Motor neuron (in vitro differentiated cells): ENCODE measurements at regions not wholly inside any gene's neighbourhood (a gene's known extent, or its start where the extent isn't known, plus 50 kb on each side); places are given as distances from the start of the nearest gene placed in this dataset.
A peak's percentile ranks its signal among the peaks of the same experiment; 100 is the strongest.
"Not testable (repeated sequence)": the region's sequence is repeated elsewhere in the genome, so short reads cannot be mapped to it uniquely, and the experiment has no call there.

Source experiments
- ATAC-seq, 8 experiments: fragments of 200-7000 bp; cut with Tn5 transposase; replicated peaks in 6 of 8; 2 replicates each; pipeline ENCODE4 v1.8.0; 2021; ENCODE audit warnings: mild to moderate bottlenecking in 8 of 8, moderate library complexity in 8 of 8
- H3K27ac ChIP-seq, 2 donors: fragments of 250-450 bp; sonication (Bioruptor Pico); 2 replicates each; pipeline ENCODE4 v1.9.0; 2021; ENCODE audit warnings: antibody characterized with exemption in 2 of 2, mild to moderate bottlenecking in 2 of 2, moderate library complexity in 1 of 2
- H3K4me1 ChIP-seq, 2 donors: fragments of 250-450 bp; sonication (Bioruptor Pico); replicated peaks in 1 of 2; 2 replicates each; pipeline ENCODE4 v1.6.1; 2021; ENCODE audit warnings: antibody characterized with exemption in 2 of 2, mild to moderate bottlenecking in 2 of 2, moderate library complexity in 1 of 2
- H3K4me3 ChIP-seq, 5 donors: fragments of 250-450 bp; sonication (Bioruptor Pico); 2 replicates each; pipeline ENCODE4 v1.9.0; 2021; ENCODE audit warnings: antibody characterized with exemption in 5 of 5, mild to moderate bottlenecking in 5 of 5, moderate library complexity in 4 of 5
- WGBS, 10 experiments: fragments of 450-650 bp; shearing (Covaris generic); methylation state at CpG; one replicate each; pipeline ENCODE4 v1.0.0; 2022; 5-methylcytosine and 5-hydroxymethylcytosine counted together
- in situ Hi-C, 9 experiments: fragments of 400-800 bp; cut with MboI; loops; one replicate each; pipeline ENCODE4 v1.15.0; 2021; ENCODE audit warnings: low sequenced_read_pairs in 9 of 9, low pct_unique_long_range_greater_than_20kb in 2 of 9; ENCODE audit not compliant: unreplicated experiment in 9 of 9

DNA sequence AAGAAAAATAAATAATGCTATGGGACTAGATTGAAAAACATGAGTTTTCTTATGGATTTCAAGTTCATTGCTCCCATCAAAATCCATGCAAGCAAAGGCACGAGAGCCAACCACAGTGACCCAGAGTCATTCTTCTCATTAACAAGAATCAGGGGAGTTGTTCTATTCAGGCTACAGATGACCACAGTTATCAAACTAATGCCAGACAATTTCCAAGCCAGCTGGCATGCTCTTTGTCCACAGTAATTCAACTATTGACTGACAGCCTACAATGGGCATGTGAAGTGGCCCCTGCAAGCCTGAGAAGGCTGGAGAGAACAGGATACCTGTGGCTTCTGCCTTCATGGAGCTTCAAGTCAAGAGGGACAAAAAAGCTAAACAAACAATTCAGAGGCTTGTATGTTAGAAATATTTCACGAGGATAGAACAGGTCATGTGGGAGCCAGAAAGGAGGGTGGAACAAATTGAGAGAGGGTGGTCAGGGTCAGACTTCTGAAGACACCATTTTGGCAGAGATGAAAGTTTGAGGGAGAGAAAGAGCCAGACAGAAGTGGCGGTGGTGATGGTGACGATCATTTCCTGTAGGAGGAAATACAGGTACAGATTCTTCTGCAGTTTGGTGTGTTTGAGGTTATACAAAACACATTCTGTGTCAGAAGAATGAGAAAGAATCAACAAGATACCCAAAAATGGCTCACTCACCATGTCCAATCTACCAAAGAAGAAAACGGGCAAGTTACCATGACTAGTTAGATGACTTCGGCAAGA, 732.4 kb downstream of the RNF144A start:
- ATAC-seq = no peak
- in situ Hi-C loops = no loop called here
- H3K27ac ChIP-seq = no peak overlapping the region
- WGBS, 10 experiments = 36 to 92% (median 64%) methylated on average over 1 to 6 of the region's 6 CpGs; no CpG with 5 or more reads in 1 of the 10 experiments
- no peak overlapping the region for H3K4me3 ChIP-seq
- no peaks in the 10 kb centered on the region for H3K4me1 ChIP-seq

DNA sequence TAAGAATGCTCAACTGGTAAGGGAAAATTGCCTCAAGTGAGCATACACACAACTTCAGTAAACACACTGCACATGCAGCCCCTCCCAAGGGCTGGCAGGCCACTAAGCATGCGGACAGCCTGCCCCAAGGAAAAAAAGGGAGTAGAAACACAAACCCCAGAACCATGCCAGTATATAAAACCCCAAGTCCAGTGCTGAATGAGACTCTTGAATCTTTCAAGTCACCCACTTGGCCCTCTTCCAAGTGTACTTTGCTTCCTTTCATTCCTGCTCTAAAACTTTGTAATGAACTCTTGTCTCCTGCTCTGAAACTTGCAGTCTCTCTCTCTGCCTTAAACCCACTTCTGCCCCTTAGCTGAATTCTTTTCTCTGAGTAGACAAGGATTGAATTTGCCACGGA, 736.4 kb downstream of the RNF144A start:
- Histone ChIP-seq H3K4me3 (no peak overlapping the region), H3K27ac (no peak overlapping the region), H3K4me1 (no peaks in the 10 kb centered on the region)
- in situ Hi-C loops = no loop called here
- ATAC-seq = no peak
- 17 to 100% (median 84%) methylated on average over 1 to 2 of the region's 2 CpGs; no CpG with 5 or more reads in 2 of the 10 experiments for WGBS, 10 experiments

DNA sequence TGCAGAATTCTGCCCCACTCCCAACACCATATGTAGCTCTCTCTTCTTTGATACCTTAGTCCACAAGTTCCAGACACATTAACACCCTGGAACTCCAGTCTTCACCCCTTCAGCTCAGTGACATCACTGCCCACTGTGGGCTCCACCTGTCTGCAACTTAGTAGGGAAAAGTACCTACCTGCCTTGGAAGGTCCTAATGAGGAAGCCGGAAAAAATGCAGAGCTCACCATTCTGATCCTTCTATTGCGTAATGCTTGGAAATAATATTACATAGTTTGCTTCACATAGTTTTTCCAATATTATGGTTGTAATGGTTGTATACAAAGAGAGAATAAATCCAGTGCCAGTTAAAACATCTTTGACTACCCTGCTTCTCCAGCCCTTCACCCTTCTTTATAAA, 738.4 kb downstream of the RNF144A start:
- in situ Hi-C loops = no loop called here
- ATAC-seq = no peak
- WGBS, 10 experiments = 61 to 100% (median 100%) methylated on average over 1 to 2 of the region's 2 CpGs; no CpG with 5 or more reads in 1 of the 10 experiments
- no peak overlapping the region for H3K4me3 ChIP-seq
- H3K27ac ChIP-seq = no peak overlapping the region
- no peaks in the 10 kb centered on the region for H3K4me1 ChIP-seq

DNA sequence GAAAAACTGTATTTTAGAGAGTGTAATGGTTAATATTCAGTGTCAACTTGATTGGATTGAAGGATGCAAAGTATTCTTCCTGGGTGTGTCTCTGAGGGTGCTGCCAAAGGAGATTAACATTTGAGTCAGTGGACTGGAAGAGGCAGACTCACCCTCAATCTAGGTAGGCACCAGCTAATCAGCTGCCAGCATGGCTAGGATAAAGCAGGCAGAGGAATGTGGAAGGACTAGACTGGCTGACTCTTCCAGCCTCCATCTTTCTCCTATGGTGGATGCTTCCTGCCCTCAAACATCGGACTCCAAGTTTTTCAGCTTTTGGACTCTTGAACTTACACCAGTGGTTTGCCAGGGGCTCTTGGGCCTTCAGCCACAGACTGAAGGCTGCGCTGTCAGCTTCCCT, 740.3 kb downstream of the RNF144A start:
- H3K27ac ChIP-seq, H3K4me1 ChIP-seq, H3K4me3 ChIP-seq, in situ Hi-C loops, ATAC-seq: not testable (repeated sequence)
- 70 to 100% (median 92%) methylated on average over 1 to 2 of the region's 2 CpGs; no CpG with 5 or more reads in 4 of the 10 experiments for WGBS, 10 experiments

DNA sequence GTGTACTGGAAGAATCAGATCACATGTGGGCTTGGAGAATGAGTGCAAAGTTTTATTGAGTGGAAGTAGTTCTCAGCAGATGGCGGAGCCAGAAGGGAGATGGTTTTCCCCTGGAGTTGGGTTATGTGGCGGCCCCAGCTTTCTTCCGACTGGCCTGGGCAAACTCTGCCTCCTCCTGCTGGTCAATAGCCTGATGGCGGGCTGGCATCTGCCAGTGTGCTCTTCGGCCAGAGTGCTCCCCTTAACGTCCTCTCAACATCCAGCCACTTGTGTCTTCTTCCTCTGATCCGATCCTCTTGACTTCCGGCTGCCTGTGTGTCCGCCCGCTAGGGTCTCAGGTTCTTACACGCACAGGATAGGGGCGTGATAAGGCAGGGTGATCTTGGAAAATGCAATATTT, 741.3 kb downstream of the RNF144A start:
- H3K27ac ChIP-seq = no peak overlapping the region
- H3K4me1 ChIP-seq = no peaks in the 10 kb centered on the region
- ATAC-seq = no peak
- no peak overlapping the region for H3K4me3 ChIP-seq
- 20 to 92% (median 81%) methylated on average over 1 to 9 of the region's 12 CpGs; no CpG with 5 or more reads in 3 of the 10 experiments for WGBS, 10 experiments
- in situ Hi-C loops = no loop called here

DNA sequence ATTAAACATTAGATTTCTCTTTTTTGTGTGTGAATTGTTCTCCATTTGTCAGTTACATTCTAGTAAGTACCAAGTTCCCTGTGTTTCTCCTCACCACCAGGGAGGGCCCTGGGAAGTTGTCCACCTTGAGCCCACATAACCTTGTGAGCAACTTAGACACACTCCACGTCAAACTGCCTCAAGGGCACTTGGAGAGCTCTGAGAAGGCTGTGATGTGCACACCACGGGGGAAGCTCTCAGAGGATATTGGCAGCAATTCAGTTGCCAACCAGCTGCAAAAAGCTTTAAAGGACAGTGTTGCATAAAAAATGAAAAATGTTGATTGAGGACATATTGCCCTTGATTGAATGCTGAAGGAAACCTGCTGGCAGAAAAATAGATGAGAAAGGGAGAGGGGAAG, 743.6 kb downstream of the RNF144A start:
- in situ Hi-C loops = no loop called here

DNA sequence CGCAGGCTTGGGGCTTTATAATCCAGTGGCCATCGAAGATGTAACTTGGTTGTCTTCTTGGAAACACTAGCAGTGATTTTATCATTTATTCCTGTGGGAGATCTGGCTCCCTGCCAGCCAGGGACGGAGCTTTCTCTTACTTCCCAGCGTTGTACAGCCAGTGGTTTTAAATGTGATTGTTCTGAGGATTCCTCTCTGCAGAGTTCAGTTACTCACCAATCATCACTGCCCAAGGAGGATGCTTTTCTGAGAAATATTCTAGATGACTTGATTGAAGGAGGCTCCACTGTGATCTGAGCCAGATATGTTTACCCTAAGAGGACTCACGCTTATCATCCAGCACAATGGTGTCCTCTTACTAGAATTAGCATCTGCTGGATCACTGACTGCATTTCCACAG, 744.3 kb downstream of the RNF144A start:
- 0 to 69% (median 8%) methylated on average over 1 to 4 of the region's 5 CpGs; no CpG with 5 or more reads in 5 of the 10 experiments for WGBS, 10 experiments
- H3K4me1 ChIP-seq = no peaks in the 10 kb centered on the region
- H3K4me3 ChIP-seq = no peak overlapping the region
- in situ Hi-C loops = no loop called here
- H3K27ac ChIP-seq = no peak overlapping the region
- no peak for ATAC-seq

More for the DNA sequence above, 743.6 kb downstream of the RNF144A start:
- 0 to 100% (median 49%) methylated on average over 1 to 2 of the region's 2 CpGs; no CpG with 5 or more reads in 2 of the 10 experiments for WGBS, 10 experiments
- H3K4me3 ChIP-seq = no peak overlapping the region
- H3K27ac ChIP-seq = no peak overlapping the region
- no peak for ATAC-seq
- no peaks in the 10 kb centered on the region for H3K4me1 ChIP-seq

DNA sequence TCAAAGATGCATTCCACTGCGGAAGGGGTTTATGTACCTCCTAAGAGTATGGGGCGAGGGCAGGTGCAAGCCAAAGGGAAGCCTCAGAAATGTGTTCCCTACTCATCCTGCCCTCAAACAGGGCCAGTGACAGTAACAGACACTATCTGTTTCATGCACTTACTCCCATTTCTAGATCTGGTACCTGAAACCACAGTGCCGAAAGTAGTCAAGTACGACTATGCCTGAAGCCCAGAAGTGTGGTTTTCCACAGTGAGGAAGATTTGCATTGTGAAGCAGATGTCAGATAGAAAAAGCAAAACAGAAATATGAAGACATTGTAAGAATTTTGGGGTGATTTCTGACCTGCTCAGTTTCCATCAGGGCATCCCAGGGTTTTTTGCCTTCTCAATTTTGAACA, 748.7 kb downstream of the RNF144A start:
- Histone ChIP-seq H3K4me3 (no peak overlapping the region), H3K27ac (no peak overlapping the region), H3K4me1 (no peaks in the 10 kb centered on the region)
- WGBS, 10 experiments = 69 to 100% (median 94%) methylated on average over 2 to 4 of the region's 4 CpGs; no CpG with 5 or more reads in 5 of the 10 experiments
- ATAC-seq = no peak
- in situ Hi-C loops = no loop called here

DNA sequence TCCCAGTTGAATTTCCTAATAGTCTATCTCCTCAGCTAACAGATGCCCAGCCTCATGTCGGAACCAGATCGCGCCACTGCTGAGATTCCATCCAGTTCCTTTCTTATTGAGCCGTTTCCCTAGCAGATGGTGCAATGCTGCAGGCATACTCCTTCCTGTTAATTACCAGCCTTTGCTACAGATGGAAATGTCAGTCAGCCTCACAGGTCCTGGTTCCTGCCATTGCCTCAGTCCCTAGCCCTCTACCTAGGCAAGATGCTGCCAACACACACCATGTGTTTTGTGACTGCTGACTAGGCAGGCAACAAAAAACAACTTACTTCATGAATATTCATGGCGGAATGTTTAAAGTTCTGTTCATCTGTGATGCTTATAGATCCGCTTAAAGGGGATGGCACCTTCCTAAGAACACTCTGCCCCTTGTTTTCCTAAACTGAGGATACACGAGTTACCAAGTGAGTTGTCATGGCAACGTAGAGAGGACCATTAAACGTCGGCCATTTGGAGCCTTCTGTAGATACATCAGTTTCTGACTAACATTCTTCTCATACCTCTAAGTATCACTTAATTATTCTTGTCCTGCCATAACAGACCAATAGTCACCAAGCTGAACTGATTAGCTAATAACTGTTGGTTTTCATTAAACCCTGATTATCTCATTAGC, 749.5 kb downstream of the RNF144A start:
- 20 to 100% (median 70%) methylated on average over 1 to 9 of the region's 10 CpGs for WGBS, 10 experiments
- H3K4me3 ChIP-seq = no peak overlapping the region
- no peak overlapping the region for H3K27ac ChIP-seq
- in situ Hi-C loops = no loop called here
- no peak for ATAC-seq
- H3K4me1 ChIP-seq = no peaks in the 10 kb centered on the region

DNA sequence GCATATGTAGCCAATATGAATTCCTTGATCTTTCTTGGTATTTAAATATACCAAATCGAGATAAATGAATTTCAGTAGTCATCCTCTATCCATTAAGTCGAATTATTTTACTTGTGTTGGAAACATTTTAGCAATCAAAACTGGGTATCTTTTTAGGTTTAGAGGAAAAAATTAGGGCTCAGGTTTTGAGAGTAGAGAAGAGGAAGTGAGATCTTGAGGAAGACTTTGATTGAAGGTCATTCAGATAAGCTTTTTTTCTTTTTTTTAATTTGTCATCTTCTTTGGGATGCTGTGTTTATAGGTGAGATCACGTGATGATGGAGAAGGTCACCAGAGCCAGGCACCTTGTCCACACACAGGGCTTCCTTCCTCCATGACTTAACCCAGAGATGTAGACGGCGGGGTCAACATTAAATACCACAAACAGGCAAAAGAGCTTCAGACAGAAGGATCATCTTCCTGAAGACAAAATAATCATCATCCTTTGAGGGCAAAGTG, 750.1 kb downstream of the RNF144A start:
- ATAC-seq = no peak
- WGBS, 10 experiments = 7 to 94% (median 88%) methylated on average over 1 to 5 of the region's 5 CpGs; no CpG with 5 or more reads in 1 of the 10 experiments
- no peak overlapping the region for H3K27ac ChIP-seq
- no peak overlapping the region for H3K4me3 ChIP-seq
- no peaks in the 10 kb centered on the region for H3K4me1 ChIP-seq
- in situ Hi-C loops = no loop called here

DNA sequence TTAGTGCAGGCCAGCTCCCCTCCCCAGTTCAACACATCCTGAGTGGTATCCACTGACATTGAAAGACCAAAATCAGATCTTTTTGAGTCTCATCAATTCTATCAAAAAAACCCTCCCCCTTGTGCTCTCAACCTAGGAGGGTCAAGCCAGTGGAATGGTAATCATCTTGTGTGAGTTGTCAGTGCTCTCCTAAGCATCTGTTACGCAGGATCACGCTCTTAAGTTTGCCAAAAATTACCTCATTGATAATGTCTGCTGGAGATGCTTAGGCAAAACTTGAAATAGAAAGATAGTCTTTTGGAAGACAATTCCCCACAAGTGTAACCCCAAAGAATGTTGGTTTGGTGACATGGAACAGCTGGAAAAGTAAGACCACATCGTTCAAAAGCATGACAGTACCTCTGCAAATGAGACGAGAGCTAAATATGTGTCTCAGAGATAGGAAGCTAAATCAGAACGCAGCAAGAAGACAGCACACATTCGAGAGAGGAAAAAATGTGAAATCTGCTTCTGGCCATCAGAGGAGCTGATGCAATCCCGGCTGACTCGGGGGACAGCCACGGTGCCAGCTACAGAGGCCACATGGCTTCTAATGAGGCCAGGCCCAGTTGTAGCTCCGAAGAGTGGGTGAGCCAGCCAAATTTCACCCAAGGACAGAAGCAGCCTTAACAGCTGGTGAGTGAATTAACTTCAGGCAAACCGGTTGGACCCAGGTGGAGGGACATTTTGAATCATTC, 753.9 kb downstream of the RNF144A start:
- WGBS, 10 experiments = 4 to 100% (median 87%) methylated on average over 1 to 10 of the region's 11 CpGs; no CpG with 5 or more reads in 1 of the 10 experiments
- in situ Hi-C loops = no loop called here

DNA sequence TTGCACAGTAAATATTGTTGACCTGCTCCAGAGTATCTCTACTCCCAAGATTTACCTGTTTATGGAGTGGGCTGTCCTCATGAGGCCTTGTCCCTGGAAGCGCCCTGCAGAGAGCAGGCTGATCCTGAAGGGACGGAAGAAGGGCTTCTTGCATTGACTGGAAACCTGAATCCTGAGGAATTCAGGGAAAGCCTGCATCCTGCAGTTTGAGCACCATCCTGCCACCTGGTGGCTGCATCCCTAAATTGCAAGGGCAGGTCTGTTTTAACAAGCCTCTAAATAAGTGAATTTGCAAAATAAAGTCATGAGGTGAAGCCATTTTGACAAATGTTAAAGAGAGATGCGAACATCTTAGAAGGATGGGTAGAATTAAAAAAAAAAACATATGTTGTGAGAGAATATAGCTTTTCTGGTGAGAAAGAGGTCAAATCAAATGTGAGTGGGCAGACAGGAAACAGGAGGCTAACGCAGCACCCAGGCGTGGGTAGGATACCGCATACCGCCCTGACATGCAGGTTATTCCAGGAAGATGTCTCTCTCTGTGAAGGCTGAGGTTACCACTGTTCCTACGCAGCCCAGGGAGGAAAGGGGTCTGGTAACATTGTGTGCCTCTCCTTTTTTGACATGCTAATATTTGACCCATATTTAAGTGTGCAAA, 754.9 kb downstream of the RNF144A start:
- no peak overlapping the region for H3K27ac ChIP-seq
- in situ Hi-C loops = no loop called here
- ATAC-seq = peak in 3 of 8 experiments; percentile 23 to 41 (median 29)
- no peaks in the 10 kb centered on the region for H3K4me1 ChIP-seq
- whole genome bisulfite sequencing, 10 experiments = 33 to 100% (median 71%) methylated on average over 1 to 7 of the region's 8 CpGs; no CpG with 5 or more reads in 3 of the 10 experiments
- H3K4me3 ChIP-seq = no peak overlapping the region

More for the DNA sequence above, 753.9 kb downstream of the RNF144A start:
- Histone ChIP-seq H3K27ac (no peak overlapping the region), H3K4me3 (no peak overlapping the region), H3K4me1 (no peaks in the 10 kb centered on the region)
- ATAC-seq = peak in 2 of 8 experiments; percentile 17 to 43
